C4-2B (cell line): ENCODE measurements at regions not wholly inside any gene's neighbourhood (a gene's known extent, or its start where the extent isn't known, plus 50 kb on each side); places are given as distances from the start of the nearest gene placed in this dataset.
"Not testable (repeated sequence)": the region's sequence is repeated elsewhere in the genome, so short reads cannot be mapped to it uniquely, and the experiment has no call there.

Experiments used
- H3K27ac ChIP-seq: fragments of 450-650 bp; 2 replicates; pipeline ENCODE4 v1.5.1; 2017
- CTCF ChIP-seq: fragments of 450-650 bp; conservative IDR thresholded peaks from 2 replicates; pipeline ENCODE4 v1.5.1; 2017; ENCODE audit warnings: mild to moderate bottlenecking
- ZFX ChIP-seq: fragments of 450-650 bp; IDR thresholded peaks from 2 replicates; pipeline ENCODE4 v1.6.1; 2017

GRCh38 chr2:168327328-168327727, 79.9 kb upstream of the STK39 start:
- H3K27ac ChIP-seq, result no peak overlapping the region
- no peak for TF ChIP-seq ZFX
- TF ChIP-seq CTCF, result no peak

GRCh38 chr2:168328421-168328820, 81.0 kb upstream of the STK39 start:
- no peak overlapping the region for H3K27ac ChIP-seq
- TF ChIP-seq CTCF (no peak), ZFX (no peak)

- TF ChIP-seq ZFX (no peak), CTCF (no peak)
- H3K27ac ChIP-seq, result no peak overlapping the region
Observed at GRCh38 chr2:168330624-168331423, 83.4 kb upstream of the STK39 start.

GRCh38 chr2:168335254-168335653, 87.9 kb upstream of the STK39 start:
- H3K27ac ChIP-seq, result not testable (repeated sequence)

GRCh38 chr2:168336786-168337388, 89.5 kb upstream of the STK39 start:
- TF ChIP-seq CTCF, result peak; percentile 75
- no peak for TF ChIP-seq ZFX

GRCh38 chr2:168338292-168338691, 90.9 kb upstream of the STK39 start:
- TF ChIP-seq CTCF (no peak), ZFX (no peak)
- no peak overlapping the region for H3K27ac ChIP-seq

More at GRCh38 chr2:168336786-168337388, 89.5 kb upstream of the STK39 start:
- no peak overlapping the region; the same call in 1 of the 2 replicates for H3K27ac ChIP-seq

- no peak for TF ChIP-seq ZFX
- TF ChIP-seq CTCF, result no peak
- H3K27ac ChIP-seq, result no peak overlapping the region
Observed at GRCh38 chr2:168338803-168339437, 91.5 kb upstream of the STK39 start.
